GM21447 (cell line): ENCODE measurements at regions not wholly inside any gene's neighbourhood (a gene's known extent, or its start where the extent isn't known, plus 50 kb on each side); places are given as distances from the start of the nearest gene placed in this dataset.
"Not testable (repeated sequence)": the region's sequence is repeated elsewhere in the genome, so short reads cannot be mapped to it uniquely, and the experiment has no call there.

Experiments
- ATAC-seq: cut with Tn5 transposase; IDR thresholded peaks from one replicate; pipeline ENCODE4 v1.9.1; 2021; ENCODE audit not compliant: unreplicated experiment

GRCh38 chr12:126974779-126975178 is 1292.2 kb upstream of the TMEM132C start:
- ATAC-seq, result no peak

DNA sequence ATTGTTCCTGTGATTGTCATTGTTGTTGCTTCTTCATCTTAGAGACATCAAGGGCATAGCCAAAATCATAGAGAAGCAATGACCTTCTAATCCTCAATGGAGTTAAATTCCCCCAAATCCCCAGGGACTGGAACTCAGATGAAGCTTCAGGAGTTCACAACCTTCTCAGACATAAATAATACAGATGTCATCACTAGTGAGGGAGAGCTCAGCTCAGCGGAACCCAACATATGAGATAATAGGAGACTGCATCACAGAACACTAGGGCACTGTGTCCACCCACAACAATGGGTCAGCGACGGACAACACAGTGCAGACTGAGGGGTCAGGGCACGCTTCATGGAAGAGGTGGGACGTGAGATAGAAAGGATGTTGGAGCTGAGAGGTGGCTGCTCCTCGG is 1290.4 kb upstream of the TMEM132C start:
- ATAC-seq, result no peak

DNA sequence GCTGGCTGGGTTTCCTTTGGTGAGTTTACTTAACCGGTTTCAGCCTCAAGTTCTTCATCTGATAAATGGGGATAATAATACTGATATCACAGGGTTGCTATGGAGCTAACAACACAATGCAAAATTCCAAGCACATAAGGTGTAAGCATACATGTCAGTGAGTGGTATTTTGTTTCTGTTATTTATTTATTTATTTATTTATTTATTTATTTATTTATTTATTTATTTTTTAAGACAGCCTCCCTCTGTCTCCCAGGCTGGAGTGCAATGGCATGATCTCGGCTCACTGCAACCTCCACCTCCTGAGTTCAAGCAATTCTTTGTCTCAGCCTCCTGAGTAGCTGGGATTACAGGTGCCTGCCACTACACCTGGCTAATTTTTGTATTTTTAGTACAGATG is 1287.4 kb upstream of the TMEM132C start:
- not testable (repeated sequence) for ATAC-seq

- no peak for ATAC-seq
Measured at GRCh38 chr12:126982707-126983106, 1284.3 kb upstream of the TMEM132C start.

- ATAC-seq, result not testable (repeated sequence)
Measured at GRCh38 chr12:126983735-126984134, 1283.2 kb upstream of the TMEM132C start.

GRCh38 chr12:126985663-126986062 is 1281.3 kb upstream of the TMEM132C start:
- not testable (repeated sequence) for ATAC-seq

DNA sequence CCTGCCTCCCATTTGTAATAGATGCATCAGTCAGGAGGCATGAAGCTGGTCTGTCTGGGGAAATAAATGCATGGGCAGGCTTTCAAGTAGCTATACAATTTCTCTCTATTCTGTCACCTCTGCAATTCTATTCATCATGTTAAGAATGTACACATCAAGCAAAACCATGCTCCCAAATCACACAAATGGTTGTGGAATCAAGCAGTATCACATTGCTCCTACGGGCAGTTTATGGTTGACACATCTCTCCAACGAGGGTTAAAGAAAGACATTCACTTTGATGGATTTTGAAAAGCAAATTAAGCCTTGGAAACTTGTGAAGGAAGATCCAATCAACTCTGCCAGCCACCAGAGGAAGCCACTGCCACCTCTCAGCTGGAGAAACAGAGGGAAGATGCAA is 1277.4 kb upstream of the TMEM132C start:
- ATAC-seq, result no peak

DNA sequence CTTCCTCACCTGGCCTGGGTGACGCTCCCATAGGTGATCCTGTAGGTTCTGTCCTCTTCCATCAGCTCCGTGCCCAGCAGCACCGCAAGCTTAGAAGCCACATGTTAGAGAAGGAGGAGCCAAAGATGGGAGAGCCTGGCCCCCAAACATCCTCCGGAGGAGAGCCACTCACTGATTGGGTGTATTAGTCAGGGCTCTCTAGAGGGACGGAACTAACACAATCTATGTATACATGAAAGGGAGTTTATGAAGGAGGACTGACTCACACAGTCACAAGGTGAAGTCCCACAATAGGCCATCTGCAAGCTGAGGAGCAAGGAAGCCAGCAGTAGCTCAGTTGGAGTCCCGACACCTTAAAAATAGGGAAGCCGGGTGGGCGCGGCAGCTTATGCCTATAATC is 1273.1 kb upstream of the TMEM132C start:
- ATAC-seq, result no peak

DNA sequence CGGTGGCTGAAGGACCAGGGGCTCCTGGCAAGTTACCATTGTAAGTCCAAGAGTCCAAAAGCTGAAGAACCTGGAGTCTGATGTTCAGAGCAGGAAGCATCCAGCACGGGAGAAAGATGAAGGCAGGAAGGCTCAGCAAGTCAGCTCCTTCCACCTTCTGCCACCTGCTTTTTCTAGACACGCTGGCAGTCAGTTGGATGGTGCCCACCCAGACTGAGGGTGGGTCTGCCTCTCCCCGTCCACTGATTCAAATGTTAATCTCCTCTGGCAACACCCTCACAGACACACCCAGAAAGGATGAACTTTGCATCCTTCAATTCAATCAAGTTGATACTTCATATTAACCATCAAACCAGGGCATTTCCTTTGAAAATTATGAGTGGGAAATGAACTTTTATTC is 1272.4 kb upstream of the TMEM132C start:
- no peak for ATAC-seq

GRCh38 chr12:126998031-126998430 is 1268.9 kb upstream of the TMEM132C start:
- no peak for ATAC-seq

DNA sequence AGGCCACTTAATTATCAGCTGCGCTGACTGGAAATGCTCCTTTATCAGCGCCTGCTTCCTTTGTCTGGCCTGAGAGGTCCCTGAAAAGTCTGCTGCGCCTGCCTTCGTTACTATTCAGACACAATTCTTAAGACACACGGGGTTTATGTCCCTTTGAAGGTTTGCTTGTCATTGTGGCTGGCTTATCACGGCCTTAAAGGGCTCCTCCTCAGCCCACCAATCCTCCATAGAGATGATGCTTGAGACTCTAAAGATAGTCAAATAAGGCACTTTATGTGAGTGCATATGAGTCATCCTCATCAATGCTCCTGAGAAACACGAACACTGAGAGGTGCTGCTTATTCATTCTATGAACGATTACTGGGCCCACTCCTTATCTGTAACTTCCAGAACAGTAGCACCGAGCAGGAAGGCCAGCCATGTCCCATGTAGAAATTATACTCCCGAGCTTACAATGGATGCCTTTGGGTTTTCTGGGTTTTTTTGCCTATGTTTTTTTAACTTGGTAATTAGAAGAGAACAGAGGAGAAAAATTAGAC is 1268.2 kb upstream of the TMEM132C start:
- no peak for ATAC-seq

DNA sequence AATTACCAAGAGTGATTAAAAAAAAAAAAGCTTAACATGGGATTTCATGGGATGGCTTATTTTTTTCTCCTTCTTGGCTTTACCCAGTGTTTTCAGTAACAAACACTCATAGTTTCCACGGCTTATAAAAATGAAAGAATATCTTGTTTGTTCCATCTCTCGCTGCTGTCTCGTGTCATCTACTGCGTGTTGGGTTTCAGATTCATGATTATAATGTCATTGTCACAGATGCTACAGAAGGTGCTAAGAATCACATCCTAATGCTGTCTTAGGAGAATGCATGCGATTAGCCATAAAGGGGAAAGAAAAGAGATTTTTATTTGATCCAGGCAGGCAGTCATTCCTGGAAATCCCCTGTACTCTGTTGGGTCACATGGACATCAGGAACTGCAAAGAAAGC is 1267.6 kb upstream of the TMEM132C start:
- no peak for ATAC-seq

DNA sequence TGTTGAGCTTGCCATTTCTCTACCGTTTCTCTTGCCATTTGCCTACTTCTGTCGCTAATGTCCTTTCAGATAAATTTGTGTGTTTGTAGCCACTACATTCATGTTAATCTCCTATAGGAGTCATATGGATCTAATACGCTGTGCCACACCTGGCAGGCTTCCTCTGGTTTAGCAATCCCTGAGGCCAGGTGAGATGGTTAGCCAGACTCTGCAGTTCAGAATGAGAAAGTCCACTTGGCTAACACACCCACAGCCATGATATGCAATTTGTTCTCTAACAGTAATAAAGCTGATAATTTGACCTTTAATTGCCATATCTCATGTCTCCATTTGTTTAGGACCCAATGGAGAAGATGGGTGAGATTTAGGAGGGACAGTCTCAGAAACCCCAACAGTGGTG is 1261.6 kb upstream of the TMEM132C start:
- ATAC-seq, result no peak

GRCh38 chr12:127006972-127007371 is 1260.0 kb upstream of the TMEM132C start:
- no peak for ATAC-seq

DNA sequence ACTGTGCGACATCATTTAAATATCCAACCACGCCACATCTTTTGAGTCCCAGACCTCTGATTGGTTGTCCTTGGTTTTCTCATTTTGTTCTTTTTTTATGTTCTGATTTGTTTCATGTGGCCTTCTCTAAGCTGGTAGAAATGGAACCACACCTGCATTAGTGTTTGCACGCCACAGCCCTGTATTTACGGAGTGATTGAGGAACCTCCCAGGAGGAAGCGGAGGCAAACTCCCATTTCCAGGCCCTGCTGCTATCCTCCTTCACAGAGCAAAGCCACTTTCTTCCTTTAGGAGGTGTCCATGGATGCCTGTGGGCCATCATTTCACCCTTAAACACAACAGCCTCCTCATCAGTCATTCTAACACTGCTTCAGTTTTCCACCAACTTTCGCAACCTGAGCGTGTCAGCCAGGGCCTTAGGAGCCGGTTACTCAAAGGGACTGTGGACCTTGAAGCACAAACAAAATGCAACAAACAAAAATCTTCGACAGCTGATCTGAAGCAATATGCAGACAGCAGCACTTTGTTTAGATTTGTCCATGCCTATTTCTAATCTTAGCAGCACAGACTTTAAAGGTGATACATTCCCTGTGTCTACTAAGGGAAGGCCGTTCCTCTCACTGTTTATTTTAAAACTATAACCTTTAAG is 1258.1 kb upstream of the TMEM132C start:
- no peak for ATAC-seq

- ATAC-seq, result no peak
Measured at GRCh38 chr12:127012109-127012508, 1254.9 kb upstream of the TMEM132C start.

DNA sequence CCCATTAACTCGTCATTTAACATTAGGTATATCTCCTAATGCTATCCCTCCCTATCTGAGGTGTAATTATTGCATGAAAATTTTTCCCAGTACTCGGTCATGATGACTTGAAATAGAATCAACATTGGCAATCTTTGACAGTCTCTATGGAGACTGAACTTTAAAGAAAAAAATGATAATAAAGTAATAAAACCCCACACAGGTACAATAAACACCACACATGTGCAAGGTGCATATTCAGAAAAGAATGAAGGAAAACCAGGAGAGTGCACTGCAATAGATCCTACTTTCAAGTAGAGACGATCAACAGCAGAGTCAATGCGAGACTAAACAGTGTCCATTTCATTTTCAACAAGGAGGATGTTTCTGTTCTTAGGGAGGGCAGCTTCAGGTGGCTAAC is 1253.8 kb upstream of the TMEM132C start:
- ATAC-seq, result no peak

- ATAC-seq, result no peak
Measured at GRCh38 chr12:127014079-127014478, 1252.9 kb upstream of the TMEM132C start.

GRCh38 chr12:127024791-127025190 is 1242.2 kb upstream of the TMEM132C start:
- no peak for ATAC-seq

DNA sequence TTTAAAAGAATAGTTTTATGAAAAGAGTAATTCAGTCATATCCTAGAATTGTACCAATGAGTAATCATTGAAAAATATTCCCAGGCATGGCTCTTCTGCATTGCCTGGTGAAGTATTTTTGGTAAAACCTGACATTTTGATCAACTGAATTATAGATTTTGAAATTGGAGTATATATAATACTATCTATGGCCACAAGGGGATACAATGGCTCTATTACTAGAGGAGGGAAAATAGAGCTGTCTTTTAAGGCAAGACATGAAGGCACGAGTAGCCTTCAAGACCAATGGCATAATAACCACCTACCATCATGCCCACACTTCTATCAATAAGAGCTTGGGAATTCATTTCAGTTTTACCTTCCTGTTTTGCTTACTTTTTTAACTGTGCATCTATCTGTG is 1241.4 kb upstream of the TMEM132C start:
- no peak for ATAC-seq

GRCh38 chr12:127035011-127035879 is 1231.7 kb upstream of the TMEM132C start:
- no peak for ATAC-seq

- no peak for ATAC-seq
Measured at GRCh38 chr12:127038152-127038551, 1228.8 kb upstream of the TMEM132C start.
